H1 (cell line): ENCODE measurements at regions not wholly inside any gene's neighbourhood (a gene's known extent, or its start where the extent isn't known, plus 50 kb on each side); places are given as distances from the start of the nearest gene placed in this dataset.

Experiments used
- CTCF ChIA-PET: fragments of 300-600 bp; sonication (Branson Sonifier 250); formaldehyde crosslinking; loops from one replicate; lab custom pipeline; 2021; ENCODE audit not compliant: partially characterized antibody; lab: Charles Lee
- POLR2A ChIA-PET: fragments of 300-600 bp; sonication (Branson Sonifier 250); formaldehyde crosslinking; loops from one replicate; lab custom pipeline; 2021; ENCODE audit warnings: inconsistent platforms; ENCODE audit not compliant: partially characterized antibody; lab: Charles Lee
- DNase-seq, 2 experiments: peaks; one replicate each; pipeline versions ENCODE4 v3.0.0 to v3.0.0-alpha.2; 2010 to 2022; ENCODE audit warnings: low spot score in 2 of 2, low read depth in 1 of 2, mixed read lengths in 1 of 2
- FAIRE-seq: peaks from 2 replicates; lab custom pipeline; 2011; peaks lifted over from hg19 to GRCh38; lab: Jason Lieb, UNC
- H2AFZ ChIP-seq: 2 replicates; pipeline ENCODE4 v1.8.1; 2012; ENCODE audit warnings: low read length, inconsistent platforms
- H2AK5ac ChIP-seq: 2 replicates; pipeline ENCODE4 v1.6.1; 2013; ENCODE audit warnings: low read depth, low read length
- H2BK120ac ChIP-seq: replicated peaks from 2 replicates; pipeline ENCODE3; 2013; ENCODE audit warnings: low read depth, low read length, inconsistent platforms
- H2BK12ac ChIP-seq: 2 replicates; pipeline ENCODE4 v1.6.1; 2013; ENCODE audit warnings: low read depth, low read length
- H2BK15ac ChIP-seq: 2 replicates; pipeline ENCODE4 v1.6.1; 2013; ENCODE audit warnings: low read length
- H2BK20ac ChIP-seq: 2 replicates; pipeline ENCODE4 v1.6.1; 2013; ENCODE audit warnings: low read length
- H2BK5ac ChIP-seq: 2 replicates; pipeline ENCODE4 v1.6.1; 2013; ENCODE audit warnings: low read depth, low read length
- H3K14ac ChIP-seq: 2 replicates; pipeline ENCODE4 v1.6.1; 2013; ENCODE audit warnings: inconsistent platforms; ENCODE audit not compliant: insufficient read length
- H3K18ac ChIP-seq: 2 replicates; pipeline ENCODE4 v1.6.1; 2013; ENCODE audit warnings: low read length; ENCODE audit errors: extremely low read depth
- H3K23ac ChIP-seq: 2 replicates; pipeline ENCODE4 v1.6.1; 2013; ENCODE audit warnings: inconsistent platforms; ENCODE audit not compliant: insufficient read length
- H3K23me2 ChIP-seq: 2 replicates; pipeline ENCODE4 v1.6.1; 2013; ENCODE audit warnings: low read depth, low read length
- H3K27ac ChIP-seq: 2 replicates; pipeline ENCODE4 v1.6.1; 2011; ENCODE audit warnings: low read depth, low read length, inconsistent platforms
- H3K27me3 ChIP-seq, 4 experiments: replicated peaks in 1 of 4; 1 replicate in 1 of 4; 2 replicates in 3 of 4; pipeline versions ENCODE4 v1.6.1 to v1.8.1; 2011 to 2013; ENCODE audit warnings: low read length in 3 of 4, mild to moderate bottlenecking in 3 of 4, inconsistent platforms in 2 of 4, mixed read lengths in 2 of 4, moderate library complexity in 1 of 4; ENCODE audit not compliant: control insufficient read depth in 3 of 4, insufficient read depth in 3 of 4; ENCODE audit errors: extremely low read depth in 1 of 4
- H3K36me3 ChIP-seq, 4 experiments: 2 replicates each; pipeline versions ENCODE4 v1.6.1 to v1.8.1; 2011 to 2013; ENCODE audit warnings: mild to moderate bottlenecking in 4 of 4, low read length in 3 of 4, moderate library complexity in 2 of 4, control low read depth in 1 of 4, inconsistent platforms in 1 of 4; ENCODE audit not compliant: insufficient read depth in 4 of 4, control insufficient read depth in 2 of 4
- H3K4ac ChIP-seq: replicated peaks from 2 replicates; pipeline ENCODE3; 2013; ENCODE audit warnings: low read length, low read depth, mixed read lengths, inconsistent platforms; ENCODE audit not compliant: insufficient read length
- H3K4me1 ChIP-seq, 4 experiments: replicated peaks in 1 of 4; 1 replicate in 1 of 4; 2 replicates in 3 of 4; pipeline versions ENCODE4 v1.6.1 to v1.8.1; 2011 to 2013; ENCODE audit warnings: low read length in 3 of 4, inconsistent platforms in 2 of 4, mixed read lengths in 1 of 4; ENCODE audit not compliant: insufficient read depth in 4 of 4, control insufficient read depth in 3 of 4
- H3K4me2 ChIP-seq, 2 experiments: 2 replicates each; pipeline versions ENCODE4 v1.6.1 to v1.8.1; 2011 to 2013; ENCODE audit warnings: low read depth in 2 of 2, low read length in 2 of 2, control low read depth in 1 of 2, inconsistent platforms in 1 of 2, mild to moderate bottlenecking in 1 of 2; ENCODE audit not compliant: insufficient read depth in 1 of 2
- H3K4me3 ChIP-seq, 4 experiments: fragments of 200-600, 300-600 bp in 1 of 4; sonication (generic), shearing (Covaris generic), sonication (Bioruptor Twin) in 1 of 4; 2 replicates each; pipeline versions ENCODE4 v1.5.1 to v1.8.1; 2011 to 2016; ENCODE audit warnings: low read length in 4 of 4, low read depth in 3 of 4, control low read depth in 2 of 4, inconsistent platforms in 2 of 4, mild to moderate bottlenecking in 2 of 4, mixed read lengths in 1 of 4, moderate library complexity in 1 of 4; ENCODE audit not compliant: insufficient read depth in 2 of 4; ENCODE audit errors: extremely low read depth in 1 of 4
- H3K56ac ChIP-seq: replicated peaks from 2 replicates; pipeline ENCODE3; 2013; ENCODE audit warnings: low read depth, mild to moderate bottlenecking, mixed read lengths, low read length, inconsistent platforms; ENCODE audit not compliant: insufficient read length
- H3K79me1 ChIP-seq: 2 replicates; pipeline ENCODE4 v1.6.1; 2013; ENCODE audit warnings: low read depth, low read length, control low read depth
- H3K79me2 ChIP-seq, 2 experiments: 2 replicates each; pipeline versions ENCODE4 v1.6.1 to v1.8.1; 2012 to 2013; ENCODE audit warnings: low read length in 2 of 2, mild to moderate bottlenecking in 2 of 2, inconsistent platforms in 1 of 2; ENCODE audit not compliant: insufficient read depth in 2 of 2, control insufficient read depth in 1 of 2
- H3K9ac ChIP-seq, 4 experiments: replicated peaks in 1 of 4; 1 replicate in 1 of 4; 2 replicates in 3 of 4; pipeline versions ENCODE4 v1.6.1 to v1.8.1; 2011 to 2013; ENCODE audit warnings: low read depth in 3 of 4, low read length in 3 of 4, control low read depth in 2 of 4, mild to moderate bottlenecking in 2 of 4, moderate library complexity in 2 of 4, inconsistent platforms in 1 of 4; ENCODE audit errors: extremely low read depth in 1 of 4
- H3K9me3 ChIP-seq, 2 experiments: 2 replicates each; pipeline versions ENCODE4 v1.6.1 to v1.8.1; 2012 to 2013; ENCODE audit warnings: mild to moderate bottlenecking in 2 of 2, moderate library complexity in 2 of 2, control low read depth in 1 of 2, inconsistent platforms in 1 of 2, low read depth in 1 of 2, low read length in 1 of 2, mixed read lengths in 1 of 2; ENCODE audit not compliant: insufficient read depth in 2 of 2
- H4K20me1 ChIP-seq, 2 experiments: replicated peaks in 1 of 2; 2 replicates each; pipeline versions ENCODE3 to v1.8.1; 2011 to 2013; ENCODE audit warnings: inconsistent platforms in 2 of 2, low read length in 2 of 2, mild to moderate bottlenecking in 1 of 2; ENCODE audit not compliant: insufficient read depth in 2 of 2, control insufficient read depth in 1 of 2
- H4K5ac ChIP-seq: 2 replicates; pipeline ENCODE4 v1.6.1; 2013; ENCODE audit warnings: low read length, low read depth, mixed read lengths, inconsistent platforms; ENCODE audit not compliant: insufficient read length
- H4K8ac ChIP-seq: 2 replicates; pipeline ENCODE4 v1.8.0; 2013; ENCODE audit warnings: mild to moderate bottlenecking, moderate library complexity, low read length, inconsistent platforms; ENCODE audit not compliant: insufficient read depth; ENCODE audit errors: extremely low read depth
- H4K91ac ChIP-seq: replicated peaks from 2 replicates; pipeline ENCODE3; 2013; ENCODE audit warnings: low read length, mixed read lengths, inconsistent platforms; ENCODE audit not compliant: insufficient read length
- SP1 ChIP-seq: IDR thresholded peaks from 2 replicates; pipeline ENCODE4 v1.6.1; 2011; ENCODE audit warnings: low read depth, low read length
- WGBS, 2 experiments: shearing (Covaris generic) in 1 of 2; methylation state at CpG; one replicate each; pipeline versions ENCODE4 v1.1.6 to v1.1.7; 2013 to 2015; ENCODE audit warnings: low lambda C conversion rate in 2 of 2, mixed read lengths in 2 of 2, inconsistent platforms in 1 of 2, low coverage in 1 of 2, missing lambda C conversion rate in 1 of 2; ENCODE audit not compliant: insufficient replicate concordance in 2 of 2, insufficient coverage in 1 of 2, insufficient read length in 1 of 2; ENCODE audit errors: extremely low coverage in 1 of 2, missing lambda C conversion rate in 1 of 2; 5-methylcytosine and 5-hydroxymethylcytosine counted together
- TF ChIP-seq, protein P1 (sequence below): IDR thresholded peaks from 2 replicates; pipeline ENCODE4 v1.6.1; 2011; ENCODE audit warnings: low read length, improper control_type of control experiment

DNA sequence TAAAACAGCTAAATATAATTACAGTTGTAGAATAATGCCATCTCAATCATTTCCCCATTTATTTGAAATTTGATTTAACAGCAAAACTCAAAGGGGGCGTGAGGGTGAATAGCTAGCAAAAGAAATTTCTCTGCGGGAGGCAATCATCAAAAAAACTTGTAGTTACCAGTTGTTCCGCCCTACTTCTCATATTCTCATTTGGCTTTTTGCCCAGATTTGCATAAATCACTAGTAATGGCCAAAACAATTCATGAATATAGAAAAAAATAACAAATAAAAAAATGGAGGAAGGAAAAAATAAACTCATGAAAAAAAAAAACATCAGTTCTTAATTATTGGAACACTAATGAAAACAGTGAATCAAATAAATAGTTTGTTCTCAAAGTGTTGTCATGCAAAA lies 722.6 kb upstream of the KIF2B start:
- no peak overlapping the region for H2BK15ac ChIP-seq
- no peak overlapping the region for H3K4me2 ChIP-seq
- WGBS, 2 experiments = 89% methylated on average over 3 of the region's 3 CpGs; no CpG with 5 or more reads in 1 of the 2 experiments
- H3K4me1 ChIP-seq = no peaks in the 10 kb centered on the region
- H3K14ac ChIP-seq = no peak overlapping the region
- H2BK120ac ChIP-seq = no peak overlapping the region
- POLR2A ChIA-PET = no interaction called here
- no peak overlapping the region for H4K5ac ChIP-seq
- no peaks in the 10 kb centered on the region for H3K27me3 ChIP-seq
- no peak overlapping the region for H4K8ac ChIP-seq
- no peak overlapping the region for H3K9ac ChIP-seq
- no peak overlapping the region for H4K91ac ChIP-seq
- no peak overlapping the region for H3K4ac ChIP-seq
- no peaks in the 10 kb centered on the region for H3K36me3 ChIP-seq
- no peak overlapping the region for H2AFZ ChIP-seq
- H3K79me1 ChIP-seq = no peaks in the 10 kb centered on the region
- H4K20me1 ChIP-seq = no peaks in the 10 kb centered on the region
- H2BK12ac ChIP-seq = no peak overlapping the region
- TF ChIP-seq, protein P1, sequence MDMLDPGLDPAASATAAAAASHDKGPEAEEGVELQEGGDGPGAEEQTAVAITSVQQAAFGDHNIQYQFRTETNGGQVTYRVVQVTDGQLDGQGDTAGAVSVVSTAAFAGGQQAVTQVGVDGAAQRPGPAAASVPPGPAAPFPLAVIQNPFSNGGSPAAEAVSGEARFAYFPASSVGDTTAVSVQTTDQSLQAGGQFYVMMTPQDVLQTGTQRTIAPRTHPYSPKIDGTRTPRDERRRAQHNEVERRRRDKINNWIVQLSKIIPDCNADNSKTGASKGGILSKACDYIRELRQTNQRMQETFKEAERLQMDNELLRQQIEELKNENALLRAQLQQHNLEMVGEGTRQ = no peak
- TF ChIP-seq SP1 = no peak
- TF ChIP-seq, all 59 proteins: peak for 0
- Histone ChIP-seq H2BK5ac (no peak overlapping the region), H3K9me3 (no peaks in the 10 kb centered on the region), H3K79me2 (no peaks in the 10 kb centered on the region), H2AK5ac (no peak overlapping the region), H2BK20ac (no peak overlapping the region), H3K18ac (no peak overlapping the region), H3K23ac (no peak overlapping the region), H3K4me3 (no peak overlapping the region), H3K27ac (no peak overlapping the region), H3K23me2 (no peaks in the 10 kb centered on the region), H3K56ac (no peak overlapping the region)
- CTCF ChIA-PET = no interaction called here
- DNase-seq (no peak), FAIRE-seq (no peak)
